HG02981 (cell line): ENCODE measurements at regions not wholly inside any gene's neighbourhood (a gene's known extent, or its start where the extent isn't known, plus 50 kb on each side); places are given as distances from the start of the nearest gene placed in this dataset.
"Not testable (repeated sequence)": the region's sequence is repeated elsewhere in the genome, so short reads cannot be mapped to it uniquely, and the experiment has no call there.

ENCODE experiments used
- ATAC-seq: cut with Tn5 transposase; IDR thresholded peaks from one replicate; pipeline ENCODE4 v1.9.1; 2021; ENCODE audit warnings: mild to moderate bottlenecking, moderate library complexity; ENCODE audit not compliant: unreplicated experiment

- no peak for ATAC-seq
Measured at GRCh38 chr10:64528294-64529002, 1007.2 kb downstream of the REEP3 start.

DNA sequence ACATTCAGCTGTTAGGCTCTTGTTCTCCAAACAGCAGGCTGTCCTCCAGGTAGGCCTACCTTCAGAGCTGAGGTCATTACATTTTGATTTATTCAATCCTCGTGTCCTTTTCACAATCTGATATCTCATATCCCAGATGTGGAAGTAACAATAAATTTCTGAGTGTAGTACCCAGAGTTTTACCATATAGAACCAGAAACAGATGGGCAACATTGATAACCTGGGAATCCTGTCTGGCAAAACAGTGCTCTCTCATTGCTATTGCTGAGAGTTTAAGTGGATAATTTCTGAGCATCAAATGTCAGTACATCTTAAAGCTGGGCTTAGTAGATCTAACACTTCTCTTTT is 1007.8 kb downstream of the REEP3 start:
- ATAC-seq: no peak

DNA sequence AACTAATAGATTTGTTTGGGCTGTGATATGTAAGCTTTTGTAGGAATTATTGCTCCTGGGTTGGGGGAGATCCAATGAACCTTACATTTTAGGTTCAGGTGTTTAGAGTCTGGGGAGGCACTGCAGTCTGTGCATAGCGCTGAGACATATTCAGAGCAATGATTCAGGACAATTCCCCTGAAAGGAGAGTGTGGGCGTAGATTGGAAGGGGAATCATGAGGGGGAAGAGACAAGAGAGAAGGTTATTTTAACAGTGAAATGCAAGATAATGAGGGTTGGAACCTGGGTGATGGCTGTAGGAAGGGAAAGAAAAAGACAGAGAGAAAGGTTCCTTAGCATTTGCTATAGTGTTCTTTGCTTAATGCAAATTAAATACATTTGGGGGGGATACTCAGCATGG is 1013.4 kb downstream of the REEP3 start:
- ATAC-seq: no peak

DNA sequence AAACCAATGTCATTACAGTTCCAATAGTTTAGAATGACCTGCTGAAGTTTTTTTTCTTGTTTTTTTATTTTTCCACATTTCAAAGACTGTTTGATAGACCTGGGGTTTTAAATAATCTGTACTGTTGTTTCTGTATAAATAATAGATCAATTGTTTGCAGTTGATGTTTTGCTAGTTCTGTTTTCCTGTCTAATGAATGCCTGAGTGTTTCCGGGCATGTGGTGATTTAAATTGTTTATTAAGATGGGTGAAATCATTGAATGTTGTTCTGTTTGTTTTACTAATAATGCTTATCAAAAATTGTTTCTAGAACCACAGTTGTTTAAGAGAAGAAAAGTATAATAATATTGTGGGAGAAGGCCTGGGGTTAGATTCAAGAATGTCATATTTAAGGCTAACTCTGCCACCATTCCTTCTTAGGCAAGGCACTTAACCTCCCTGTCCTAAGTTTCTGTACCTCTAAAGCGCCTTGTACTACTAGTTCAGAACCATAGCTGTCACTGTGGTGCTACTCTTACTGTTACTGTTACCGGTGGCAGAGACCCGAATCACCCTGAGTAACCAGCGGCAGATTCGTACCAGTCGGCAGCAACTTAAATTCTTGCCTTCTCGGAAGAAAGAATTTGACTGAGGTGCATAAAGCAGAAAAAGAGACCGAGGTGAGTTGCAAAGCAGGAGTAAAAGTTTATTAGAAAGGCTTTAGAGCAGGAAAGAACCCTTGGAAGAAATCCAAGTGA is 1014.1 kb downstream of the REEP3 start:
- ATAC-seq: no peak

- no peak for ATAC-seq
Measured at GRCh38 chr10:64537112-64537511, 1015.9 kb downstream of the REEP3 start.

DNA sequence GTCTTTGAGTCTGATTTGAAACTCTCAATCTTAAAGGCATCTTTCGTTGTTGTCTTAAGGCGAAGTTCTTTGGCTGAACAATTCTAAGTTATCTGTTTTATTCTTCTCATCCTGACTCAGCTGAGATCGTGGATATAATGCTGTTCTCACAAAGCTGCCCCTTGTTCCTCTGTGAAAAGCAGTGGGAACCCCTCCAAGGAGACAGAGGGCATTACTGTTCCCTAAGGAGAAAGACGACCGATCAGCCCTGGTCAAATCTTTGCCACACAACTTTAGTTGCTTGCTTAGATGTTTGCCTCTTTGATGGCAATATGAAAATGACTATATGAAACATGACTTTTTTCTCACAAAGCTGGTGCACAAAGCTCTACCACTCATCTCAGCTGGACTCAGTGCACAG is 1016.7 kb downstream of the REEP3 start:
- ATAC-seq: no peak

- ATAC-seq: no peak
Measured at GRCh38 chr10:64546073-64546472, 1024.9 kb downstream of the REEP3 start.

- no peak for ATAC-seq
Measured at GRCh38 chr10:64547168-64547567, 1026.0 kb downstream of the REEP3 start.

DNA sequence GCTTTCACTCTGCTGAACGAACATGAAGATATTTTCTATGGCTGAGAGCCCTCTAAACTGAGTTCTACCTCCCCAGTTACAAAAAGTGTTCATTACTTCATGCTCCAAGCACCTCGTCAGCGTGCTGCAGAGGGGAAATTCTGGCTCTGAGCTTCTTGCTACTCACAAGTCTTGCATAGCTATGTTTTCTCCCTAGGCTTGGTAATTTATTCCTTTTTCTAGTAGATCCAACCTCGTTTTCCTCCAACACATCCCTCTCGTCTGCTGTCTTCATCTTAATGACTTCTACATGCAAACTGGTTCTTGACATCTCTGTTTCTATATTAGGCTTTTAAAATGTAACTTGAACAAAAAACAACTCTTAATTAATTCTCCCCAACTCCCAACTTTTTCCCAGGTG is 1034.5 kb downstream of the REEP3 start:
- no peak for ATAC-seq

GRCh38 chr10:64558094-64558835 is 1037.1 kb downstream of the REEP3 start:
- ATAC-seq: no peak

GRCh38 chr10:64571056-64571455 is 1049.9 kb downstream of the REEP3 start:
- no peak for ATAC-seq

DNA sequence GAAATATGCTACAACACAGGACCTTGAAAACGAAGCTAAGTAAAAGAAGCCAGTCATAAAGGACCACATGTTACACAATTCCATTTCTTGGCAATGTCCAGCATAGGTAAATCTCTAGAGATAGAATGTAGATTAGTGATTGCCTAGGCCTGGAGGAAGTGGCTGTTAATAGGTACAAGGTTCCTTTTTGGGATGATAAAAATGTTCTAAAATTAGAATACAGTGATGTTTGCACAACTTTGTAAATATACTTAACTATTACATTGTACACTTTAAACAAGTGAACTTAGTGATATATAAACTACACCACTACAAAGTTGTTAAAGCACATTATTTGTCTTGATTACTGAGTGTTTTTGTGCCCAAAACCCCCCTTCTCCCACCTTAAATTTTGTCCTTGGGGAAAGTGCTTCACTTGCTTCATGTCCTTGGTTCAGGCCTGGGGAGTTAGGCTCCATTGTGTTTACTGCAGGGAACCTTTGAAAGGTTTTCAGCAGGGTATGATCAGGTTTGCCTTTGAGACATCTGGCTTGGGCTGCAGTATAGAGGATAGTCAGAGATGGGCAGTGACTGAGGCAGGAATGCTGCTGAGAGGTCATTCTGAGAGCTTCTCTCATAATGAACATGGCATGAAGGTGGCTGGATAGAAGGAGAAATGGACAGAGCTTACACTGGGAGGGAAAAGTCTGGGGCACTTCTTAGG is 1052.6 kb downstream of the REEP3 start:
- ATAC-seq: no peak

DNA sequence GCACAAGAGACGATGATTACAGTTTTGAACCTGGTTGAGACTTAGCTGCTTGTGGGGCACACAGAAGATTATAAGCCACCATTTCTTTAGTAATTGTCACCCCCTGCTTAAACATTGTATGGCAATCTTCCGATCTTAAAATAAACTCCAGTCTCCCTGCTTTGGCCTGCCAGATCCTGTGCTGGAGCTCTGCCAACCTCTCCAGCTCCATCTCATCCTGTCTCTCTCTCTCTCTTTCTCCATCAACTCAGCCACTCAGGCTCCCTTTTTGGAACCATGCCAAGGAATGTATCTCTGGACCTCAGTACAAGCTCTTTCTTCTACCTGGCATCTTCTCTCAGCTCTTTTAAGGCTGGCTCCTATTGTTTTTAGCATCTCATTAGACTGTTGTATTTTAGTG is 1053.2 kb downstream of the REEP3 start:
- ATAC-seq: no peak

GRCh38 chr10:64576497-64576896 is 1055.3 kb downstream of the REEP3 start:
- no peak for ATAC-seq

GRCh38 chr10:64578757-64579156 is 1057.6 kb downstream of the REEP3 start:
- ATAC-seq: not testable (repeated sequence)

DNA sequence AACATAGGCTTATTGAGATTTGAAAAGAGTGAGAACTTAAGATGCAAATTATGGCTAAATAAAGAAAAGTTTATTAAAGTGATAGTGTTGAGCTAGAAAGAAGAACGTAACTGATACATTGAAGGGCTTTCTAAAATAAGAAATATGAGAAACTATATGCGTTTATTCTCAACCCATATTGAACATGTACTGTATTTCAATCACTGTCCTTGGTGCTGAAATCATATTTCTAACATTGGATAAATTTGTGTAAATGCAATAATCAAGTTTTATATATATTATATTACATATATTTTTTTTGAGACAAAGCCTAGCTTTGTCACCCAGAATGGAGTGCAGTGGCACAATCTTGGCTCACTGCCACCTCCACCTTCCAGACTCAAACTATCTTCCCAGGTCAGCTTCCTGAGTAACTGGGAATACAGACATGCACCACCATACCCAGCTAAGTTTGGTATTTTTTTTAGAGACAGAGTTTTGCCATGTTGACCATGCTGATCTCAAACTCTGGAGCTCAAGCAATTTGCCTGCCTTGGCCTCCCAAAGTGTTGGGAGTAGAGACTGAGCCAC is 1065.8 kb downstream of the REEP3 start:
- ATAC-seq: no peak

DNA sequence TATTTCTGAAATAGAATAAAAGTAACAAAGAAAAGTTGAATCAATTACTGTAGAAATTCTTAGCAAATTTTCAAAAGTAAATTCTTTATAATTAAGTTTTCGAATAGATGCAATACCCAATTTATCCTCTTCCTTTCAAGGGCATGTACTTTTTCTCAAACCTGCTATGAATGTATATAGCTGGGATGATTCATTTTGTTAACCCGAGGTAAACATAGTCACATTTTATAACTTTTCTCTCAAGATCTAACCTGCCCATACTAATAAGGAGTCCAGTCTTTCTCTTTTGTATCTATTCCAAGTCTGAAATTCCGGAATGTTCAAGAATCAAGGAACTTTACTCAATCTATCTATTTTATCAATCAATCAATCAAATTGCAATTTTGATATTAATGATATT is 1072.9 kb downstream of the REEP3 start:
- no peak for ATAC-seq

- ATAC-seq: no peak
Measured at GRCh38 chr10:64598600-64598999, 1077.4 kb downstream of the REEP3 start.

DNA sequence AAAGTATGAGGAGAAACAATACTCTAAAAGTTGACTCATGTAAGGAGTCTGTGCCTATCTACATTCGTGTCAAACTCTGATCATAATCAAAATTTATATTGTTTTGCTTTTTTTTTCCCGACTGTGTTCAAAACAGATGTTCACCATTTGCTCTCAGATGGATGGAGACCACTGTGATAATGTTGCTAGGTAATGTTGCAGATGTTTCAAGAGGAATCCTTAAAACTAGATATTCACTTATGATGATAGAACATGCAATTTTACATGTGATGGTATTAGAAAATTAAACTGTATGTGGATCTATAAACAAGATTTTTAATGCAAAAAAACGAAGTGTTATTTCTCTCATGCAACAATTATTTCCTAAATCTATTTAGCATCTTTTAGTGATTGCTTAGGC is 1080.1 kb downstream of the REEP3 start:
- ATAC-seq: no peak

DNA sequence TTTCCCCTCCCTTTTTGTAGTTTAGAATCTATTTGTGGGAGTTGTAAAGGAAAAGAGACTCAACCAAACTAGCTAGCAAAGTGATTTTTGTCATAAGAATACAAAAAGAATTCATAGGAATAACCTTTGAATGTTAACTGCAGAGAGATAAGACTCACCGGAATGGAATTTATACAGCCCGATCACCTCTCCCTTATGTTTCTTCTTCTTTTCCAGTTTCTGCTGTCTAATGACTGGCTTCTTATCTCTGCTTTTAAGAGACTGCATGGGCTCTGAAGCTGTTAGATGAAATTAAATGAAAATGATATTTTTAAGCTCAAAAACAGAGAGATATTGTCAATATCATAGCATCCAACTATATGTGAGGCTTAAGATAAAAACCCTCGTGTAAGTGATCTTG is 1095.9 kb downstream of the REEP3 start:
- ATAC-seq: no peak

GRCh38 chr10:64619102-64619501 is 1097.9 kb downstream of the REEP3 start:
- no peak for ATAC-seq
